ENCODE measurements at regions not wholly inside any gene's neighbourhood (a gene's known extent, or its start where the extent isn't known, plus 50 kb on each side); places are given as distances from the start of the nearest gene placed in this dataset.
"Not testable (repeated sequence)": the region's sequence is repeated elsewhere in the genome, so short reads cannot be mapped to it uniquely, and the experiment has no call there.

DNA sequence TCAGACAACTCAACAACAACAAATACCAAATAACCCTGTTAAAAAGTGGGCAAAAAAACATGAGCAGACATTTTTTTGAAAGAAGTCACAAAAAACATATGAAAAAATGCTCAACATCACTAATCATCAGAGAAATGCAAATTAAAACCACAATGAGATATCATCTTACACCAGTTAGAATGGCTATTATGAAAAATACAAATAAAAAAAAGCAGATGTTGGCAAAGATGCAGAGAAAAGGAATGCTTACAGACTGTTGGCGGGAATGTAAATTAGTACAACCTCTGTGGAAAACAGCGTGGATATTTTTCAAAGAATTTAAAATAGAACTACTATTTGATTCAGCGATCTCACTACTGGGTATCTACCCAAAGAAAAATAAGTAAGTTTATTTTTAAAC is 114.0 kb downstream of the SLC38A4 start:
- DNase-seq (ENCODE audit: low read depth in 4 of 4, low spot score in 2 of 4): no peak

DNA sequence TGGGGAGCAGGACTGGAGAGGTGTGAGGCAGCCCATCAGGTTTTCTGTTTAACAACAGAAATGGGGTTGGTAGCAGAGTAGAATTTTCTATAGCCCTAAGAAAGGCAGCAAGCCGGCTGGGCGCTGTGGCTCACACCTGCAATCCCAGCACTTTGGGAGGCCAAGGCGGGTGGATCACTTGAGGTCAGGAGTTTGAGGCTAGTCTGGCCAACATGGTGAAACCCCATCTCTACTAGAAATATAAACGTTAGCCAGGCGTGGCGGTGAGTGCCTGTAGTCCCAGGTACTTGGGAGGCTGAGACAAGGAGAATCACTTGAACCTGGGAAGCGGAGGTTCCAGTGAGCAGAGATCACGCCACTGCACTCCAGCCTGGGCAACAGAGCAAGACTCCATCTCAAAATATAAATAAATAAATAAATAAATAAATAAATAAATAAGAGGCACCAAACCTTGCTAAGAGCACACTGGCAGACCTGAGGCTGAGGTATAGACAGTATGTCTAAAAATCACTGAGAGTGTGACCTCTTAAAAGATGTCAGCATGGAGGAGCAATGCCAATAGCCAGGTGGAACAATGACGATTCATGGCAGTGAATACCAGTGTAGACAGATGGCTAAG is 115.6 kb downstream of the SLC38A4 start:
- DNase-seq (ENCODE audit: low read depth in 4 of 4, low spot score in 2 of 4): no peak

DNA sequence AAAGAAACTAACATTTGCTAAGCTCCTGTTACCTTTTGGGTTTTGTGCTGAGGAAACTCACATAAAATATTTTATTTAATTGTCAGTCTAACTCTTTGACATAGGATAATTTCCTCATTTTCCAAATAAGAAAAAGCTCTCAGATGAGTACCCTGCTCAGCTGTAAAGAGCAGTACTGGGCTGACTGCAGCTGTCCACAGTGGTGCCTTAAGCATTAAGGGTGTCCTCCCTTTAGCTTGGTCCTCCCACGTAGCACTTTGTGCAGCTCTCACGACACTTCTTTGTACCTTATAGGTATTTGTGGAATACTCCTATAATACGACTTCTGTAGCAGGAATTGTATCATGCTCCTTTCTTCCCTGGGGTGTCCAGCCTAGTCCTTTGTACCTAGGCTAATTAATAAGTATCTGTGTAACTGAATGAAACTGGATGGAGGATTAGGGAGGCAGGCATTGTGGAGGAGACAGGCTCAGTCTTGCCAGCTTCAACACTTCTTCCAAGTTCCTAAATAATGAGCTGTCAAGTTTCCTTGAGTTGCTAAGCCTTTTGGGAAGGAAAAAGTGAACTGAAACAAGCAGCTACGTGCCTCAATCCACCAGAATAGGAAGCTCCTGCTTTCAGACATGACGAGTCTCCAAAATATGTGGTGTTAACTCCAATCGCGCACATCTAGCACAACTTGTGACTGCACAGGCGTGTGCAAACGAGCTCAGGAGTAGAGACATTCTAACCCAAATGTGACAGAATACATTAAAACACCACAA is 123.0 kb downstream of the SLC38A4 start:
- no peak for DNase-seq (ENCODE audit: low read depth in 4 of 4, low spot score in 2 of 4)

DNA sequence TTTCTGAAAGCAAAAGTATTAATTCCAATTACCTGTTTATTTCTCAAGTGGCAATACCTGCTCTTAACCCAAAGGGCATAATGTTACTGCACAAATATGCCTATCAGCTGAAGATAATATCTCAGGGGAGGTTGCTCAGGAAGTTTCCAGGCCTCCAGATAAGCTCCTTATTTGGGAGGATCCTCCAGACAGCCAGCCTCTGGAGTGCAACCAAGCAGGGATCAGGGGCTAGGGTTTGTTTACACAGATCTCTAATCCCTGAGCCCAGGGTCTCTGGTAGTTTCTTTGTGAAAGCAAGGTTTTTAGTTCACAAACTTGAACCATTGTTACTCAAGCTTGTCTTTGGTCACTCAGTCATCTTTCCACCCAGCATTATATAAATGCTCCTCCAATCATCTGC is 124.4 kb downstream of the SLC38A4 start:
- DNase-seq (ENCODE audit: low read depth in 4 of 4, low spot score in 2 of 4): no peak

DNA sequence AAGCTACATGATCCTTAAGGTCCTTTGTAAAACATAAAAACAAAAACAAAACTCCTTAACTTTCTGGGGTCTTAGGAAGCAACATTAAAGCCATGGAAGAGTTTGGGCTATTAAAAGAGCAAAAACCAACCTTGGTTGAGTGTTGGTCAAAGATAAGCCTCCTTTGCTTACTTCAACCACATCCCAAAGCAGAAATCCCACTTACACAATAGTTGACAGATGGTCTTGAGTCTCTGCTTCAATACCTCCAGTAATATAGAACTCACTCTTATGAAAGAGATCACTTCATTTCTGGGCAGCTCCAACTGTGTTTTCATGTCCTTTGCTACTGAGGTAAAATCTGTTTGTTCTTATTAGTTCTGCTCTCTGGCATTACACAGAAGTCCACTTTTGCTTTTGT is 125.8 kb downstream of the SLC38A4 start:
- DNase-seq (ENCODE audit: low read depth in 4 of 4, low spot score in 2 of 4): no peak

DNA sequence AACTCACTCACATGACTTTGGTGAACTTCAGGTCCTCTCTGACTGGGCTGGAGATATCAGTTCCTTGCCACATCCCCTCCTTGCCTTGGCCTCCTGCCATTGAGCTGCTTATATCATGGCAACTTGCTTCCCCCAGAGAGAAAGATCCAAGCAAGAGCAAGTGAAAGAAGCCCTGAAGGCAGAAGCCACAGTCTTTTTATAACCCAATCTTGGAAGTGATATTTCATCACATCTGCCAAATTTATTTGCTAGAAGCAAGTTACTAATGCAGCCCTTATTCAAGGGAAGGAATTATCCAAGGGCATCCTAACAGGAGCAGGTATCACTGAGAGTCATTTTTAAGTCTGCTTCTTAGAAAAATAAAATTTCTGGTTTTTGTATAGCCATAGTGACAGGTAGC is 127.8 kb downstream of the SLC38A4 start:
- DNase-seq (ENCODE audit: low read depth in 4 of 4, low spot score in 2 of 4): no peak

DNA sequence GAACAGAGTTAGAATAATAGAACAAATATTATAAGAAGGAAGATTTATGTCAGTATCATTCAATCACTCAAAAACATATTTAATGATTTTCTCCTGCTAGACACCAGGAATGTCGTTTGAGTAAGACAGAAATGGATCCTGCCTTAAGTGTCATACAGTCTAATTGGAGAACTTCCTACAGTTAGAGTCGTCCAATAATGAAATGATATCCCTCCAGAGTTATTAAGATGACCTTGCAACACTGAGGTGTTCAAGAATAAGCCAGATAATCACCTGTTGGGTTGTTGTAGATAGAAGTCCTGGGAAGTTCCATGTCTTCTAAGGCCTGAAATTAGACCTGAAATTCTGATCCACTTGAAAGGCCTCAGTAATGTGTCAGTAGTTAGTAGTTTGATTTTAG is 132.3 kb downstream of the SLC38A4 start:
- DNase-seq (ENCODE audit: low read depth in 4 of 4, low spot score in 2 of 4): no peak

DNA sequence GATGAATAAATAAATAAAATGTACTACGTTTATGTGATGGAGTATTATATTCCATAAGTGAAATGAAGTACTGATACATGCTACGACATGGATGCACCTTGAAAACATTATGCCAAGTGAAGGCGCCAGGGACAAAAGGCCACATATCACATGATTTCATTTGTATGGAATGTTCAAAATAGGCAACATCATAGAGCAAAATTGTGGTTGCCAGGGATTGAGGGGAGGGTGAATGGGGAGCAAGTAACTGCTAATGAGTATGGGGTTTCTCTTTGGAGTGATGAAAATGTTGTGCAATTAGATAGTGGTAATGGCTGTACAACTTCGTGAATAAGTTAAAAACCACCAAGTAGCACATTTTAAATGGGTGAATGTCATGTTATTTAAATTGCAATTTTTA is 132.8 kb downstream of the SLC38A4 start:
- DNase-seq (ENCODE audit: low read depth in 4 of 4, low spot score in 2 of 4): no peak

DNA sequence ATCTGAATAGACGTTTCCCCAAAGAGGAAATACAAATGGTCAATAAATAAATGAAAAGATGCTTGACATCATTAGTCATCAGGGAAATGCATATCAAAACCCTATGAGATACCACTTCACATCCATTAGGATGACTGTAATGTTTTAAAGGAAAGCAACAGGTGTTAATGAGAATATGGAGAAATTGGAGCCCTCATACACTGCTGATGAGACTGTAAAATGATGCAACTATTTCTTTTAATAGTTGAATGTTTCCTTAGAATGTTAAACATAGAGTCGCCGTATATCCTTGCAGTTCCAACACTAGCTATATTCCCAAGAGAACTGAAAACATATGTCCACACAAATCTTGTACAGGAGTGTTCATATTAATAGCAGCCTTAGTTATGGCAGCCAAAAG is 133.2 kb downstream of the SLC38A4 start:
- DNase-seq (ENCODE audit: low read depth in 4 of 4, low spot score in 2 of 4): no peak

DNA sequence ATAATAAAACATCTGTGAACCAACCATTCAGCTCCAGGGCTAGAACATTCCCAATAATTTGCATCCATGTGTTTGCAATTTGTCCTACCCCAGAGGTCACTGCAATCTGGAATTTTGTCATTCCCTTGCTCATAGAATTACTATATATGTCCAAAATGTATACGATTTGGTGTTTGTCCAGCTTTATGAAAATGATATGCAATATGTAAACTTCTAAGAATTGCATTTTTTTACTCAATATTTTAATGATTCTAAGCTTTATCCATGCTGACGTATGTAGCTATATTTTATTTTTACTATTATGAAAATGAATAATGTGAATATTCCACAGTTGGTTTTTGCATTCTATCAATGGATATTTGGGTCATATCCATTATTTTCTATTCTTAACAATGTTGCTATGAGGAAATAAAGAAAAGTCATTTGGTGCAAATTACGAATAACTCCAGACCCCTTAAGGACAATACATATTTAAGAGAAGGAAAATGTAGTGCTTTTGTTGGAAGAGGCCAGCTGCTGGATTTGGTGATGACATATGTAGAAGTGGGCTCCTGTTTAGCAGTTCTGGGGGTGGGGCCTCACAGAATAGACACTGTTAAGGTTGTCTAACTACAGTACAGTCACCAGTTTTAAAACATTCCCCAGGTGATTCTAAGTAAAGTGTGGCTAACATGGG is 139.4 kb downstream of the SLC38A4 start:
- no peak for DNase-seq (ENCODE audit: low read depth in 4 of 4, low spot score in 2 of 4)

DNA sequence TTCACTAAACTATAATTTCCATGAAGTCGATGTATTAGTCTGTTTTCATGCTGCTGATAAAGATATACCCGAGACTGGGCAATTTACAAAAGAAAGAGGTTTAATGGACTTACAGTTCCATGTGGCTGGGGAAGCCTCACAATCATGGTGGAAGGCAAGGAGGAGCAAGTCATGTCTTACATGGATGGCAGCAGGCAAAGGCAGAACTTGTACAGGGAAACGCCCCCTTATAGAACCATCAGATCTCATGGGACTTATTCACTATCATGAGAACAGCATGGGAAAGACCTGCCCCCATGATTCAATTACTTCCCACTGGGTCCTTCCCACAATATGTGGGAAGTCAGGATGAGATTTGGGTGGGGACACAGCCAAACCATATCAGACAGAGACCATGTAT is 141.6 kb downstream of the SLC38A4 start:
- not testable (repeated sequence) for DNase-seq (ENCODE audit: low read depth in 4 of 4, low spot score in 2 of 4)

DNA sequence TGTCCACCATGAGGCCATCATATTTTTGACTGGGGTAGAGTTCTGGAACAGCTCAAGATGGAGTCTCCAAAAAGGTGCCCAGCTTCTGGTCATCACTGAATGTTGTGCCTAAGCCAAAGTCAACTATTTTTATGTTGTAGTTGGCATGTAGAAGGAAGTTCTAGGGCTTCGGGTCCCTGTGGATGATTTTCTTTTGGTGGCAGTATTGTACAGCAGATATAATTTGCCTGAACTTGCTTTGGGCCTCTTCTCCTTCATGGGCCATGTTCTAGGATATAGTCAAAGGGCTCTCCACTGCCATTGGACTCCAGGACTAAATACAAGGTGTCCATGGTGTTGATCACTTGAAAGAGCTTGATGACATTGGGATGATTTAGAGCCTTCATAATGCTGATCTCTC is 143.6 kb downstream of the SLC38A4 start:
- no peak for DNase-seq (ENCODE audit: low read depth in 4 of 4, low spot score in 2 of 4)

DNA sequence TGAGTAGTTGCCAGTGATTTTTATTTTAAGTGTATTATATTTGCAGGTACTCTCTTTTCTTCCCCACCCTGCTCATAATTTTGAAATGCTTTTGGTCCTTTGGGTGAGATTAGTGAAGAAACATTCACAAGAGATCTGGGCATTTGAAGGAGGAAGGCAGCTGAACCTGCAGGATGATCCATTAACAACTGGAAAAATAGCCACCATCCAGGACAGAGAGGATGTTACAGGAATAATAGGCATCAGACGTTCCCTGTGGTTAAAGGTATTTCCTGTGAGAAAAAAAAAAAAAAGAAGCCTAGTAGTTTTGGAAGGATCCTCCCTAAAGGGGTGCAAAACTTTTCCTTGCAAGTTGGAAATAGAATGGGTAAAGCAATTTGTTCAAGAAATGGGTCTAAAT is 145.3 kb downstream of the SLC38A4 start:
- DNase-seq (ENCODE audit: low read depth in 4 of 4, low spot score in 2 of 4): no peak

DNA sequence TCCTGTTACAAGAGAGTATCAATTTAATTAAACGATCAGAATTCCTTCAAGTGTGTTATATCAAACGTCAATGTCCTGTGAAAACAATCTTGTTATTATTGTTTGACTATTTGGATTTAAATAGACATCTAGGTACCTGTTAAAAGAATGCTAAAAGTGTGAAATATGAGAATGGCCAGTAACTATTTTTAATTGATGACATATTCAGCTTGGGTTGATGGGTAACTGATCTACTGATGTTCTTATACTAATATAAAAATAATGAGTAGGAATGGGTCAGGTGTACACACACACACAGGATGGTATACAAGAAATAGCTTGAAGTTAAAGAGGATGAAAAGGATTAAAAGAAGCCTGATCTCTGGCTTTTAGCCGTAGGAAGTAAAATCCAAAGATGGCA is 146.0 kb downstream of the SLC38A4 start:
- DNase-seq (ENCODE audit: low read depth in 4 of 4, low spot score in 2 of 4): no peak

DNA sequence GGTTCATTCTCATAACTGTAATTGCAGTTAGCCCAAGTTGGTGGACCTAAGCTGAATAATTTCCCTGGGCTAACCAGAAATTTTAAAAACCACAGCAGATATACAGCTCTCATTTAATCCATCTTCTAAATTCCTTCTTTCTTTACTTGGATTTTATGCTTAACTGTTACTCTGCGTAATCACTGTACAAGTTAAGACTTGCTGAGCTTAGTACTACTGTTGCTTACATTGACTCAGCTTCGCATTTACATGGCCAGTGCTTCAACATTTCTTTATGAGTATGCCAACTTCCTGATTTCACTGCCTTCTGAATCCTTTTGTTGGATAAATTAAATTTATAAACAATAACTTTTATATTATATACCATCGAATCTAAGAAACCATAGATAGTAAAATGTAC is 147.4 kb downstream of the SLC38A4 start:
- DNase-seq (ENCODE audit: low read depth in 4 of 4, low spot score in 2 of 4): no peak

DNA sequence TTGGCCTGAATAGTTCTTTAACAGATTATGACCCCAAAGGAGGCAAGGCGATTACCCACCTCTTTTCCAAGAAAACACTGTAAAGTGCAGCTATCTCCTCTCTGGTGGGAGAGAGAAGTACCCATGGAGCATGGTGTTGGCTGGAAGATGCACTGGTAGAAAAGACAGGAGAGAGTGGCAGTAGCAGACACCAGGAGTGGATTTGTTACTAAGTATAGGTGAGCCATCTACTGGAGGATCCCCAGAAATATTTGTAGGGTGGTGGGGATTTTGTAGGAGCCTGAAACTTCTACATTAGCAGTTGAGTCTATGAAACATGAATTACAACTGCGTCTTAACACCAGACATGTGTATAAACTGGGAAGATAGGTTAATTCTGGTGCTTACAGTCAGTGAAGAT is 148.0 kb downstream of the SLC38A4 start:
- no peak for DNase-seq (ENCODE audit: low read depth in 4 of 4, low spot score in 2 of 4)

DNA sequence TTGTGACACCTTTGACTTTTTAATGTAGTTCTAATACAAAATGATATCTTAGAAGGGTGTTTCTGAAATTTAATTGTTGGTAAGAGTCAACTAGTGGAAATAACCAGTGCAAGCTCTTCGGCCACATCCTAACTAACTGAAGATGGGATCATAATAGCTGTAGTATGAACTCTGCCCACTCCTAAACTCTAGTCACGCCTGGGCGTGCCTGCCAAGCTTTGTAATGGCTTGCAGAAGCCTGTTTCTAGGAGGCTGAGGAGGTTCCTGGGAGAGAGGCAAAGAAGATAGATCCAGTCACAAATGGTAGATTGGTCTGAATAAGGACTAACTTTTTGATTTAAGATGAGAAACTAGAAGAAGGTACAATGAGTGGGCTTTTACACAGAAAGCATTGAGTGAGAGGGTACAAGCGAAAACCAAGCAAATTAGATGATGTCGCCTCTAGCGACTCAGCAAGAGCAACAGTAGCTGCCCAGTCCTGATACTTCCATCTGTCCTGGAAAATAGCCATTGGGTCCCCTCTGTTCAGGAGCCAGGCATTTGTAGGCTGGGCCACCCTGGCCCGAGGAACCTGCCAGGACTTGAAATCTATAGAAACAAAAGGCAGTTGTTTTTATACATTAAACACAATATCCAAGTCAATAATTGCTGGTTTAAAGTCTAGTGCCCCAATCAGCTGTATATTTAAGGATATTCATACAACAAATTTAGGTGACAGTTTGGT is 148.8 kb downstream of the SLC38A4 start:
- DNase-seq (ENCODE audit: low read depth in 4 of 4, low spot score in 2 of 4): no peak

DNA sequence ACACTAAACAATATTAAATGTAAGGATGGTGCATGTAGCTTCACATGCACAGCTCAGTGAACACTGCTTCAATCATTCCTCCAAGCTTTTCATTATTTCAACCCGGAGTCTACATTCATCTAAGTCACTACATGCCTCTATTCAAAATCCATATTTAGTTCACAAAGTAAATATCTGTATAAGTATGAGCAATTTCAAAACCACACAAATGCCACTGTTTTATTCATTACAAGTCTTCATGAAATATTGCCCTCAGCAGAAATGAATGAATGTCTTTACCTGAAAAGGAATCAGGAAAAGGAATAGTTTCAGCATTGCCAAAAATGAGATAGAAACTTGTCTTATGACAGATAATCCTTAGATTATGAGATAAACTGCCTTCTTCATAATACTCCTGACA is 149.4 kb downstream of the SLC38A4 start:
- no peak for DNase-seq (ENCODE audit: low read depth in 4 of 4, low spot score in 2 of 4)

DNA sequence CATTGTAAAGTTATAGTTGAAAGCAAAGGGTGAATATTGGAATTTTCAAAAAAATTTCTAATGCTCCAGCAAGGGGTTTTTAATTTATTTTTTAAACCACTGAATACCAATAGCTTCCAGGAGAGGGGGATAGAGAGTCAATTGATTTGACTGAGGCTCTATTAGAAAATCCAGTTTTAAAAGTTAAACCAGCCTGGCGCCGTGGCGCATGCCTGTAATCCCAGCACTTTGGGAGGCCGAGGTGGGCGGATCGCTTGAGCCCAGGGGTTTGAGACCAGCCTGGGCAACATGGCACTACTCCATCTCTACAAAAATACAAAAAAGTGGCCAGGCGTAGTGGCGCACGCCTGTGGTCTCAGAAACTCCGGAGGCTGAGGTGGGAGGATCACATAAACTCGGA is 150.1 kb downstream of the SLC38A4 start:
- peak in 2 of 4 donors; percentile 20 to 39 for DNase-seq (ENCODE audit: low read depth in 4 of 4, low spot score in 2 of 4)

DNA sequence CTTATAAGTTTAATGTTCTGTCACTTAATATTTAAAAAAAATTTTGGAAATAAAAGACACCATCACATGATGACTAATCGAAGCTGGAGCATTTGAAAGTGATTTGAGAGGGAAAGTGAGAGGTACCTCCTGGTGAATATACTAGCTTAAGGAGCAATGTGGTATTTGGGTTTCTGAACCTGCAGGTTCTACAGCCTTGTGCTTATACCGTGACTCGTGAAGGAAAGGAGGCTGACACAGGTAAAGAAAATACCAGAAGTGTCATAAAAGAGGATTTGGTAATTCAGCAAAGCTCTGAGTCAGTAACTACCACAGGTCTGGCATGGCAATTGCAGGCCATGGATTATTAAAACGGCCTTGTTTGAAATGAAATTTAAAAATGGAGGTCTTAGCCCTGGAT is 151.0 kb downstream of the SLC38A4 start:
- no peak for DNase-seq (ENCODE audit: low read depth in 4 of 4, low spot score in 2 of 4)

DNA sequence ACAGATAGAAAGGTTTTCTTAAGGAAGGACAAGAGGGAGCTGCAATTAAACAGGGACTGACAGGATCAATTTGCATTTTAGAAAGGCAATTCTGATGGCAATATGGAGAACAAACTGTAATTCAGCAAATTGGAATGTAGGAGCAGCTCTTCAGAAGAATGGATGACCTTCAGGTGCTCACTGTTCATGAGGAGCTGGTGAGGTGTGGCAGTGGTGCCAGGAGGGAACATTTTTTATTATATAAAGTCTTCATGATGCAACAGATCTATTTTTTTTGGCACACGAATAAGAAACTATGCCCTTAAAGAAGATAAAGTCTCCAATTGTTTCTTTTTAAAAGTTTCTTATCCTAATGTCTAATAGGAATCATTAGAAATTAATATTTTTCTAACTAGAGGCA is 151.7 kb downstream of the SLC38A4 start:
- no peak for DNase-seq (ENCODE audit: low read depth in 4 of 4, low spot score in 2 of 4)
